Calu3 (cell line): ENCODE measurements at regions not wholly inside any gene's neighbourhood (a gene's known extent, or its start where the extent isn't known, plus 50 kb on each side); places are given as distances from the start of the nearest gene placed in this dataset.

Experiments
- BruUV-seq: library from RNA; stranded (reverse); fragments of 400-500 nt; replicated peaks from 2 replicates; lab custom pipeline; 2021; lab: Mats Ljungman, UMichigan
- CTCF ChIA-PET: fragments of 300-600 bp; sonication (Branson Sonifier 250); formaldehyde crosslinking; loops from one replicate; lab custom pipeline; 2022; ENCODE audit warnings: antibody characterized with exemption; lab: Charles Lee
- DNase-seq: peaks from one replicate; pipeline ENCODE4 v3.0.0; 2022
- H3K27ac Mint-ChIP-seq: one replicate; pipeline ENCODE4 v1.8.0; 2022; ENCODE audit warnings: mixed read lengths; ENCODE audit not compliant: unreplicated experiment
- H3K27me3 Mint-ChIP-seq: one replicate; pipeline ENCODE4 v1.8.0; 2022; ENCODE audit warnings: mixed read lengths; ENCODE audit not compliant: unreplicated experiment
- H3K36me3 Mint-ChIP-seq: one replicate; pipeline ENCODE4 v1.8.0; 2022; ENCODE audit warnings: mild to moderate bottlenecking, moderate library complexity, mixed read lengths; ENCODE audit not compliant: insufficient read depth, unreplicated experiment
- H3K4me1 Mint-ChIP-seq: one replicate; pipeline ENCODE4 v1.8.0; 2022; ENCODE audit warnings: mild to moderate bottlenecking, low read depth, mixed read lengths; ENCODE audit not compliant: unreplicated experiment
- H3K4me3 Mint-ChIP-seq: one replicate; pipeline ENCODE4 v1.8.0; 2022; ENCODE audit warnings: mild to moderate bottlenecking, low read depth, moderate library complexity, mixed read lengths; ENCODE audit not compliant: unreplicated experiment
- H3K9me3 Mint-ChIP-seq: one replicate; pipeline ENCODE4 v1.8.0; 2022; ENCODE audit warnings: low read depth, mixed read lengths; ENCODE audit not compliant: unreplicated experiment
- intact Hi-C: fragments of 100-400 bp; cut with micrococcal nuclease; formaldehyde crosslinking; loops from one replicate; pipeline ENCODE4 v1.10.0; 2022; ENCODE audit not compliant: unreplicated experiment
- TF ChIP-seq, protein P1 (sequence below): fragments of 200-600 bp; IDR thresholded peaks from one replicate; pipeline ENCODE4 v1.8.0; 2022; ENCODE audit warnings: antibody characterized with exemption; ENCODE audit not compliant: unreplicated experiment

DNA sequence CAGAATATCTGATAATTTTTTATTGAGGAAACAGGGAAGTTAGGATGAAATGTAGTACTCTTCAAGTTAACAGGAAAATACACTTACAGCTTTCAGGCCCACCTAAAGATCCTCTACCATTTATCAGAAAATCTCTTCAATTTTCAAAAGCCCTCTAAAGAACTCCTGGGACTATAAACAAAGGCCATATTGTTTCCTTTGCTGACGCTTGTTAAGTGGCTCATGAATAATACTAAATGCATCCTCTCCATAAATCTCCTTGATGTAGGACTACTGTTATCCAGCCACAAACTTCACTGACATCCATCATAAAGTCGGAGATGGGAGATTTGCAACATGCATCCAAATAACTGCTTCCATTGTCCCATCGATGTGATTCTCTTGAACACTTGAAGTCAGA lies 326.5 kb downstream of the ZIC1 start:
- peaks cover 8% of the 10 kb centered on the region for H3K4me1 Mint-ChIP-seq
- TF ChIP-seq, protein P1, sequence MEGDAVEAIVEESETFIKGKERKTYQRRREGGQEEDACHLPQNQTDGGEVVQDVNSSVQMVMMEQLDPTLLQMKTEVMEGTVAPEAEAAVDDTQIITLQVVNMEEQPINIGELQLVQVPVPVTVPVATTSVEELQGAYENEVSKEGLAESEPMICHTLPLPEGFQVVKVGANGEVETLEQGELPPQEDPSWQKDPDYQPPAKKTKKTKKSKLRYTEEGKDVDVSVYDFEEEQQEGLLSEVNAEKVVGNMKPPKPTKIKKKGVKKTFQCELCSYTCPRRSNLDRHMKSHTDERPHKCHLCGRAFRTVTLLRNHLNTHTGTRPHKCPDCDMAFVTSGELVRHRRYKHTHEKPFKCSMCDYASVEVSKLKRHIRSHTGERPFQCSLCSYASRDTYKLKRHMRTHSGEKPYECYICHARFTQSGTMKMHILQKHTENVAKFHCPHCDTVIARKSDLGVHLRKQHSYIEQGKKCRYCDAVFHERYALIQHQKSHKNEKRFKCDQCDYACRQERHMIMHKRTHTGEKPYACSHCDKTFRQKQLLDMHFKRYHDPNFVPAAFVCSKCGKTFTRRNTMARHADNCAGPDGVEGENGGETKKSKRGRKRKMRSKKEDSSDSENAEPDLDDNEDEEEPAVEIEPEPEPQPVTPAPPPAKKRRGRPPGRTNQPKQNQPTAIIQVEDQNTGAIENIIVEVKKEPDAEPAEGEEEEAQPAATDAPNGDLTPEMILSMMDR: no peak
- intact Hi-C loops: no loop called here
- no peaks in the 10 kb centered on the region for H3K36me3 Mint-ChIP-seq
- BruUV-seq: no TSS peak
- no peak overlapping the region for H3K27ac Mint-ChIP-seq
- no peaks in the 10 kb centered on the region for H3K27me3 Mint-ChIP-seq
- H3K9me3 Mint-ChIP-seq: no peaks in the 10 kb centered on the region
- CTCF ChIA-PET: no interaction called here
- no peak overlapping the region for H3K4me3 Mint-ChIP-seq
- no peak for DNase-seq

DNA sequence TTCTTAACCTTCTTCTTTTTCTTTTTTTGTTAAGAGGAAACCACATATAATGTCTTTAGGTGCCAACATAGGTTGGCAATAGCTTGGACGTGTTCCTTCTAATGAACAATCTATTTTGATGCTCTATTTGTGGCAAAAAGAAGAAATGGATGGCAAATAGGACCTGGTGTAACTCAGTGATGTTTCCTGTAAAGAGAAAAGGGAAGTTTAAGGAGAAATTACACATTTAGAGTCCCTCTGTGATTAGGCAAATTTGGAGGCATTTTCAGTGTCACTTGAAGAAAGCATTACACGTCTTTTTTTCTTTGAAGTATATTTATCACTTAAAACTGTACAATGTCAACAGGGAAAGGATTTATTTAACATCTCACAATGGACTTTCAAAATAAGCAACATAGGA lies 327.1 kb downstream of the ZIC1 start:
- BruUV-seq: no TSS peak
- H3K9me3 Mint-ChIP-seq: no peaks in the 10 kb centered on the region
- no peaks in the 10 kb centered on the region for H3K36me3 Mint-ChIP-seq
- DNase-seq: no peak
- intact Hi-C loops: no loop called here
- H3K27ac Mint-ChIP-seq: no peak overlapping the region
- CTCF ChIA-PET: no interaction called here
- peaks cover 8% of the 10 kb centered on the region for H3K4me1 Mint-ChIP-seq
- no peaks in the 10 kb centered on the region for H3K27me3 Mint-ChIP-seq
- no peak overlapping the region for H3K4me3 Mint-ChIP-seq
- TF ChIP-seq, protein P1: no peak

DNA sequence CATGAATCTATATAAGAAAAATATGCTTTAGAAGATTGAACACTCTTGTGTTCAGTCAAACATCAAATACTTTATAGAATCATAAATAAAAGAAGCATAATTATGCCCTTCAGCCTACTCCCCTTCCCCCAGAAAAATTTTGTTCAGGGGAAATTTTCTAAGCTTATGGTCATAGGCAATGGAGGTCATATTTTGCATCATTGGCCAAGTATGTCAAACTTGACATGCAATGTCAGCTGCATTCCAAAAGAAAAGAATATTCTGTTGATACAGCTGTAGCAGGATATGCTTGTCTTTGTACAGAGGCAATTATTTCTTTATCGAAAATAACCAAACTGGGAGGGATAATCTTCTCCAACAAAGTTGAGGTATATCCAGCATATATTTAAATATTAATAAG lies 328.2 kb downstream of the ZIC1 start:
- DNase-seq: no peak
- no peaks in the 10 kb centered on the region for H3K36me3 Mint-ChIP-seq
- no peaks in the 10 kb centered on the region for H3K9me3 Mint-ChIP-seq
- TF ChIP-seq, protein P1: no peak
- H3K4me3 Mint-ChIP-seq: no peak overlapping the region
- no TSS peak for BruUV-seq
- peaks cover 3% of the 10 kb centered on the region for H3K4me1 Mint-ChIP-seq
- CTCF ChIA-PET: no interaction called here
- intact Hi-C loops: no loop called here
- H3K27ac Mint-ChIP-seq: no peak overlapping the region
- H3K27me3 Mint-ChIP-seq: no peaks in the 10 kb centered on the region

DNA sequence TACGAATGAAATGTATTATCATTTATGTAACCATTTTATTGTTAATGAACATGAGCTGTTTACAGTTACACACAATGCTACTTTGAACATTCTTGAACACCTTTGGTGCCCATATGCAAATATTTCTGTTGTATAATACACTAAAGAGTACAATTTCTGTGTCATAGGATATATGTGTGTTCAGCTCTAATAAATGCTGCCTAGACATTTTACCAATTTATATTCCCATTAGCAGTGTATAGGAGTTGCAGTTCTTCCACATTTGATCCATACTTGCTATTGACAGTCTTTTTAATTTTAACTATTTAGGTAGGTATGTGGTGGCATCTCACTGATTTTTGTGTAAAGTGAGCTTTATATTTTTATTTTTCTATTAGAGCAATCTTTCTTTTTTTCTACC lies 331.8 kb downstream of the ZIC1 start:
- no peak overlapping the region for H3K27ac Mint-ChIP-seq
- no TSS peak for BruUV-seq
- no peaks in the 10 kb centered on the region for H3K27me3 Mint-ChIP-seq
- intact Hi-C loops: no loop called here
- CTCF ChIA-PET: no interaction called here
- H3K36me3 Mint-ChIP-seq: no peaks in the 10 kb centered on the region
- H3K4me1 Mint-ChIP-seq: no peaks in the 10 kb centered on the region
- no peak for DNase-seq
- no peaks in the 10 kb centered on the region for H3K9me3 Mint-ChIP-seq
- TF ChIP-seq, protein P1: no peak
- H3K4me3 Mint-ChIP-seq: no peak overlapping the region
